ENCODE measurements at regions not wholly inside any gene's neighbourhood (a gene's known extent, or its start where the extent isn't known, plus 50 kb on each side); places are given as distances from the start of the nearest gene placed in this dataset.

- 25% methylated on average over 6 of the region's 6 CpGs for WGBS (ENCODE audit: low lambda C conversion rate)
- ATAC-seq (no peak), FAIRE-seq (no peak), DNase-seq (ENCODE audit: low spot score) (no peak)
- TF ChIP-seq FOXA1 (IDR thresholded peaks at IDR 0.05) = no peak
- no peak for TF ChIP-seq FOXA1 (CRISPR knock-in tag; IDR thresholded peaks at IDR 0.05)
- no peak for TF ChIP-seq IRX3 (CRISPR knock-in tag; IDR thresholded peaks at IDR 0.05; ENCODE audit: borderline replicate concordance, low read depth)
- no peak for TF ChIP-seq AGO1 (IDR thresholded peaks at IDR 0.05; ENCODE audit: low read depth, low read length, poor library complexity, severe bottlenecking)
- no peak for TF ChIP-seq CREBL2 (CRISPR knock-in tag; IDR thresholded peaks at IDR 0.05; ENCODE audit: borderline replicate concordance)
- no peak for TF ChIP-seq RXRA (CRISPR knock-in tag; IDR thresholded peaks at IDR 0.05)
- no peak for TF ChIP-seq ZUFSP (CRISPR knock-in tag; IDR thresholded peaks at IDR 0.05; ENCODE audit: borderline replicate concordance)
- no peak for TF ChIP-seq ZNF33A (CRISPR knock-in tag; IDR thresholded peaks at IDR 0.05; ENCODE audit: borderline replicate concordance)
- no peak for TF ChIP-seq TERF1 (CRISPR knock-in tag; IDR thresholded peaks at IDR 0.05)
- no peak for TF ChIP-seq ZBTB46 (CRISPR knock-in tag; IDR thresholded peaks at IDR 0.05; ENCODE audit: borderline replicate concordance)
- no peak for TF ChIP-seq SPEN (CRISPR knock-in tag; IDR thresholded peaks at IDR 0.05; ENCODE audit: low read depth)
- no peak for TF ChIP-seq EZH2 (conservative IDR thresholded peaks at IDR 0.05; ENCODE audit: low read depth, low read length)
- CTCF ChIA-PET (ENCODE audit: low intra/inter-chr PET ratio, low total read pairs) = no interaction called here
- Histone ChIP-seq H3K79me2 (ENCODE audit: insufficient read depth, low read length) (no peaks in the 10 kb centered on the region), H3K4me3 (replicated peaks in 1 of 3; ENCODE audit: insufficient read depth in 1 of 3, low read depth in 2 of 3, low read length in 3 of 3) (no peak overlapping the region), H4K20me1 (ENCODE audit: insufficient read depth, low read length) (no peaks in the 10 kb centered on the region), H3K4me2 (ENCODE audit: low read depth, low read length) (no peak overlapping the region), H3K27ac (ENCODE audit: extremely low read length, insufficient read depth, low read length) (no peak overlapping the region), H3K9me3 (ENCODE audit: low read length) (no peaks in the 10 kb centered on the region; the same call in 1 of the 2 replicates), H3K4me1 (ENCODE audit: insufficient read depth, low read length) (no peaks in the 10 kb centered on the region), H3K9ac (ENCODE audit: insufficient read depth, low read depth, low read length) (no peak overlapping the region), H3K27me3 (ENCODE audit: control insufficient read depth in 1 of 2, insufficient read depth in 2 of 2, low read length in 2 of 2) (no peaks in the 10 kb centered on the region), H2AFZ (ENCODE audit: low read length) (no peak overlapping the region), H3K36me3 (replicated peaks in 1 of 2; ENCODE audit: control insufficient read depth in 1 of 2, insufficient read depth in 2 of 2, low read length in 2 of 2) (no peaks in the 10 kb centered on the region)
- POLR2A ChIA-PET = no interaction called here
- in situ Hi-C loops (cut with HindIII; ENCODE audit: extremely low pct_ligation_motif_present, low pct_unique_long_range_greater_than_20kb) = loop anchor here (25.0 kb wide), 1 partner anchor 1640 kb away; no protein-coding TSS in a partner anchor
- intact Hi-C loops (cut with micrococcal nuclease; ENCODE audit: unreplicated experiment) = no loop called here
- BruUV-seq (replicated peaks) = no TSS peak
Observed at GRCh38 chr3:21877214-21877754, 126.3 kb upstream of the ZNF385D start.

Measured in HepG2 (cell line).